DOHH2 (cell line): ENCODE measurements at regions not wholly inside any gene's neighbourhood (a gene's known extent, or its start where the extent isn't known, plus 50 kb on each side); places are given as distances from the start of the nearest gene placed in this dataset.

ENCODE experiments used
- EZH2phosphoT487 ChIP-seq: fragments of 200-600 bp; sonication (generic); IDR thresholded peaks from 2 replicates; pipeline ENCODE4 v1.6.1; 2017; ENCODE audit warnings: borderline replicate concordance, mild to moderate bottlenecking, antibody characterized with exemption, low read length, moderate library complexity, mixed read lengths
- TF ChIP-seq, protein P1 (sequence below): fragments of 200-600 bp; sonication (generic); IDR thresholded peaks from one replicate; pipeline ENCODE4 v1.5.1; 2014; ENCODE audit warnings: antibody characterized with exemption, mild to moderate bottlenecking, low read depth, low read length; ENCODE audit not compliant: poor library complexity, severe bottlenecking

GRCh38 chr12:30187426-30187825 lies 403.7 kb upstream of the TMTC1 start:
- TF ChIP-seq, protein P1, sequence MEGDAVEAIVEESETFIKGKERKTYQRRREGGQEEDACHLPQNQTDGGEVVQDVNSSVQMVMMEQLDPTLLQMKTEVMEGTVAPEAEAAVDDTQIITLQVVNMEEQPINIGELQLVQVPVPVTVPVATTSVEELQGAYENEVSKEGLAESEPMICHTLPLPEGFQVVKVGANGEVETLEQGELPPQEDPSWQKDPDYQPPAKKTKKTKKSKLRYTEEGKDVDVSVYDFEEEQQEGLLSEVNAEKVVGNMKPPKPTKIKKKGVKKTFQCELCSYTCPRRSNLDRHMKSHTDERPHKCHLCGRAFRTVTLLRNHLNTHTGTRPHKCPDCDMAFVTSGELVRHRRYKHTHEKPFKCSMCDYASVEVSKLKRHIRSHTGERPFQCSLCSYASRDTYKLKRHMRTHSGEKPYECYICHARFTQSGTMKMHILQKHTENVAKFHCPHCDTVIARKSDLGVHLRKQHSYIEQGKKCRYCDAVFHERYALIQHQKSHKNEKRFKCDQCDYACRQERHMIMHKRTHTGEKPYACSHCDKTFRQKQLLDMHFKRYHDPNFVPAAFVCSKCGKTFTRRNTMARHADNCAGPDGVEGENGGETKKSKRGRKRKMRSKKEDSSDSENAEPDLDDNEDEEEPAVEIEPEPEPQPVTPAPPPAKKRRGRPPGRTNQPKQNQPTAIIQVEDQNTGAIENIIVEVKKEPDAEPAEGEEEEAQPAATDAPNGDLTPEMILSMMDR, result no peak
- no peak for TF ChIP-seq EZH2phosphoT487
